Glomerular visceral epithelial cell (primary cell): ENCODE measurements at regions not wholly inside any gene's neighbourhood (a gene's known extent, or its start where the extent isn't known, plus 50 kb on each side); places are given as distances from the start of the nearest gene placed in this dataset.

ENCODE experiments used
- DNase-seq: peaks from one replicate; pipeline ENCODE4 v3.0.0-alpha.2; 2016; ENCODE audit errors: extremely low spot score

- DNase-seq: no peak
Measured at GRCh38 chr10:89829262-89829886, 128.0 kb downstream of the KIF20B start.

GRCh38 chr10:89829887-89830269 is 128.5 kb downstream of the KIF20B start:
- DNase-seq: no peak

- DNase-seq: no peak
Measured at GRCh38 chr10:89830624-89831023, 129.2 kb downstream of the KIF20B start.

- no peak for DNase-seq
Measured at GRCh38 chr10:89836840-89837164, 135.4 kb downstream of the KIF20B start.

GRCh38 chr10:89837165-89838043 is 136.0 kb downstream of the KIF20B start:
- DNase-seq: no peak

GRCh38 chr10:89838044-89838615 is 136.7 kb downstream of the KIF20B start:
- no peak for DNase-seq

GRCh38 chr10:89845541-89846280 is 144.3 kb downstream of the KIF20B start:
- peak; percentile 32 for DNase-seq

GRCh38 chr10:89846281-89846630 is 144.9 kb downstream of the KIF20B start:
- no peak for DNase-seq

- DNase-seq: no peak
Measured at GRCh38 chr10:89846786-89847185, 145.4 kb downstream of the KIF20B start.

- DNase-seq: no peak
Measured at GRCh38 chr10:89852872-89853271, 151.5 kb downstream of the KIF20B start.

- no peak for DNase-seq
Measured at GRCh38 chr10:89853781-89854191, 152.4 kb downstream of the KIF20B start.

GRCh38 chr10:89857431-89858042 is 156.1 kb downstream of the KIF20B start:
- no peak for DNase-seq

GRCh38 chr10:89861199-89861573 is 159.8 kb downstream of the KIF20B start:
- DNase-seq: no peak

GRCh38 chr10:89861584-89862301 is 160.4 kb downstream of the KIF20B start:
- DNase-seq: peak; percentile 31

GRCh38 chr10:89867964-89868363 is 166.6 kb downstream of the KIF20B start:
- no peak for DNase-seq

GRCh38 chr10:89869180-89869579 is 167.8 kb downstream of the KIF20B start:
- no peak for DNase-seq

GRCh38 chr10:89869592-89870156 is 168.3 kb downstream of the KIF20B start:
- DNase-seq: no peak

GRCh38 chr10:89870936-89871335 is 169.5 kb downstream of the KIF20B start:
- no peak for DNase-seq

GRCh38 chr10:89873055-89873454 is 171.7 kb downstream of the KIF20B start:
- DNase-seq: no peak

- no peak for DNase-seq
Measured at GRCh38 chr10:89875557-89875956, 174.2 kb downstream of the KIF20B start.

GRCh38 chr10:89879121-89879520 is 177.7 kb downstream of the KIF20B start:
- no peak for DNase-seq
